ENCODE measurements at regions not wholly inside any gene's neighbourhood (a gene's known extent, or its start where the extent isn't known, plus 50 kb on each side); places are given as distances from the start of the nearest gene placed in this dataset.
"Not testable (repeated sequence)": the region's sequence is repeated elsewhere in the genome, so short reads cannot be mapped to it uniquely, and the experiment has no call there.

DNA sequence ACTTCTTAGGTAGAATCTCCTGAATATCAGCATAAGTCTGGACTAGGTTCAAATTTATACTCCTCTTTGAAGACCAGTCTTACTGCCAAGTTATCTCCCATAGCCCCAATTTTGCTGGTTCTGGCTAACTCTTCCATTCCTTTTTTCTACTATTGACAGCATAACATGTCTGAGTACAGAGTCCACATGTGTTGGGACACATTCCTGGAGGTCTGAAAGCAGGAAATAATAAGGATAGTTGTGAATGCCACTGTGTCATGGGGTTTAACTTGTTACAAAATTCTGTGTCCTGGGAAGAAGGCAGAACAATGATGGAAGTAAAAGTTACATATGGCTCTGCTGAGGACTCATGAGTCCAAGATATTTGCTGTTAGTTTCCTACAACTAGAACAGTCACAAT lies 57.4 kb upstream of the ZBTB20 start:
- no peak for FAIRE-seq
- no peak for DNase-seq (ENCODE audit: low spot score)

DNA sequence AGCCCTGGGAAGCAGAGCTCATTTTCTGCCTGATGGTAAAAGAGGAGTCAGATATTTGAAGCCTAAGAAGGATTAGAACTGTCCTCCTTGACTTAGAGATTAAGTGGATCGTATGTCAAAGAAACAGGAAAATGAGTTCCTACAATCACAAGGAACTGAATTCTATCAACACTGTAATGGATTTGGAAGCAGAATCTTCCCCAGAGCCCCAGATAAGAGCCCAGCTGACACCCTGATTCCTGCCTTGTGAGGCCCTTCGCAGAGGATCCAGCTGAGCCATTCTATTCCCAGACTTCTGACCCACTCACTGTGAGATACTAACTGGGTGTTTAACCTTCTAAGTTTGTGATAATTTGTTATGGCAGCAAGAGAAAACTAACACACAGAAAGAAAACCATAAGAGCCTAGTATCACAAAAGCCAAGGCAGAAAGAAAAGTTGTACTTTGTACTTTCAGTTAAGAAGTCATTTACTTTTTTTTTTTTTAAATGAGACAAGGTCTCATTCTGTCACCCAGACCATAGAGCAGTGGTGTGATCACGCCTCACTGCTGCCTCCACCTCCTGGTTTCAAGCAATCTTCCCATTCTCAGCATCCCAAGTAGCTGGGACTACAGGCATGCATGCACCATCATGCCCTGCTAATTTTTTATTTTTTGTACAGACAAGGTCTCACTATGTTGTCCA lies 61.1 kb upstream of the ZBTB20 start:
- no peak for DNase-seq (ENCODE audit: low spot score)

DNA sequence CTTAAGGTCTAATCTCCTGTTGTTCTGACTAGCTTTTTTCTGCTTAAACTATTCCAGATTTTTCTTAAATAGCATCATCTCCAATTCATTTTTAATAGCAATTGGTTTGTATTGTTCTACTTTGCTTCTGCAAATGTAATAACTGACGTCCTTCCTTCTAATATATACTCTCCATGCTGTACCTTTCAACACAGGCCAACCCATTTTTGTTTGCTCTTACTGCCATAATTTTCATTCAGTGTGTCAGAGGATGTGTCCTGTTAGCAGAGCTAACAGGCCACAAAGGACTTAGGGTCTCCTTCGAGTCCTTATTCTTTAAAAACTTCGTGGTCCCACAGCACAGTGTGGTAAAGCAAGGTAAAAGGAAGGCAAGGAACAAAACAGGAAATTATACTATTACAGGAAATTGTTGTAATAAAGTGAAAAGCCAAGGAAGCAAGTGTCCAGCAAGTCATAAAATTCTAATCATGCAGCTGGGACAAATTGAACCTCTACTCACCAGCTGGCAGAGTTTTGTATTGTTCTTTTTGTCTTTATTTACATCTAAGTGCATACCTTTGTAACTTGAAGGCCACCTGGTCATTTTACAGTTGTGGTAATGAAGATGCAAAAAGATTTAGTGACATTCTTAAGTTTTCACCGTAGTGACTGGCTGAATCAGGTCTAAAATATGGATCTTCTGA lies 64.9 kb upstream of the ZBTB20 start:
- FAIRE-seq, result no peak
- no peak for DNase-seq (ENCODE audit: low spot score)

More for the DNA sequence above, 61.1 kb upstream of the ZBTB20 start:
- no peak for FAIRE-seq

DNA sequence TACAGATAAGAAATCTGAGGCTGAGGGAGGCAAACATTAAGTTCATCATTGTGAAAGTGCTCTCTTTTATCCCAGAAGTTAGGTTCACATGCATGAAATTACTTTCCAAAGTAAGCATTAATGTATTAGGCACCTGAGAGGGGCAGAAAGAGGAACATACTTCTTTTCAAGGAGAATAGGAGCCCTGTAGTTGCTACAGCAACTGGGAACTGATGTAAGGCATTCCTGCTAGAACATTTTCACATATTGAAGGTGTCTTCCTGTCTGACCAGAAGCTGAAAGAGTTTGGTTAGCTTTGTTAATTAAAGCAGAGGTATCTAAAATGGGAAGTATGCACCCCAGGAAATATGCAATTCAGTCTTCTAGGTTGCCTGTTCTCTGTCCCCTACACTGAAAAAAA lies 65.5 kb upstream of the ZBTB20 start:
- DNase-seq (ENCODE audit: low spot score) (no peak), FAIRE-seq (no peak)

DNA sequence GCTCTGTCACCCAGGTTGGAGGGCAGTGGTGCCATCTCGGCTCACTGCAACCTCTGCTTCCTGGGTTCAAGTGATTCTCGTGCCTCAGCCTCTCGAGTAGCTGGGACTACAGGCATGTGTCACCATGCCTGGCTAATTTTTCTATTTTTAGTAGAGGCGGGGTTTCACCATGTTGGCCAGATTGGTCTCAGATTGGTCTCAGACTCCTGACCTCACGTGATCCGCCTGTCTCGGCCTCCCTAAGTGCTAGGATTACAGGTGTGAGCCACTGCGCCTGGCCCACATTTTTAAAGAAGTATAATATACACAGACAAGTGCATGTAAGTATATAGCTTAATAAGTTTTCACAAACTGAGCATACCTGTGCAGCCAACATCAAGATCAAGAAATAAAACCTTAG lies 66.0 kb upstream of the ZBTB20 start:
- not testable (repeated sequence) for DNase-seq (ENCODE audit: low spot score); FAIRE-seq

DNA sequence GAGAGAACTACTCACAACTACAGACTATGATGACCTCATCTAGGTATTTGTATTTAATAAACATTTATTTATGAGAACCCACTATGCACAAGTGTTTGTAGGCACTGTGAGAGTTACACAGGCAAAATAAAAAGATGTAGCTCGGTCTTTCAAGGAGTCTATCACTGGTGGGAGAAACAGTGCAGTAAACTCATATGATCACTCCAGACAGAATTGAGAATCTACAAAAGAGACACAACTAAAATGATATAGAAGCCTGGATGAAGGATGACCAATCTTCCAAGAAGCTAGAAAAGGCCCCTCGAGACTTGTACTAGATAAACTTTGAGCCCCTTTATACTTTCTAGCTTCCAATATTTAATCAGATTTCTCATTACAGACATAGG lies 70.2 kb upstream of the ZBTB20 start:
- DNase-seq (ENCODE audit: low spot score) (no peak), FAIRE-seq (no peak)

DNA sequence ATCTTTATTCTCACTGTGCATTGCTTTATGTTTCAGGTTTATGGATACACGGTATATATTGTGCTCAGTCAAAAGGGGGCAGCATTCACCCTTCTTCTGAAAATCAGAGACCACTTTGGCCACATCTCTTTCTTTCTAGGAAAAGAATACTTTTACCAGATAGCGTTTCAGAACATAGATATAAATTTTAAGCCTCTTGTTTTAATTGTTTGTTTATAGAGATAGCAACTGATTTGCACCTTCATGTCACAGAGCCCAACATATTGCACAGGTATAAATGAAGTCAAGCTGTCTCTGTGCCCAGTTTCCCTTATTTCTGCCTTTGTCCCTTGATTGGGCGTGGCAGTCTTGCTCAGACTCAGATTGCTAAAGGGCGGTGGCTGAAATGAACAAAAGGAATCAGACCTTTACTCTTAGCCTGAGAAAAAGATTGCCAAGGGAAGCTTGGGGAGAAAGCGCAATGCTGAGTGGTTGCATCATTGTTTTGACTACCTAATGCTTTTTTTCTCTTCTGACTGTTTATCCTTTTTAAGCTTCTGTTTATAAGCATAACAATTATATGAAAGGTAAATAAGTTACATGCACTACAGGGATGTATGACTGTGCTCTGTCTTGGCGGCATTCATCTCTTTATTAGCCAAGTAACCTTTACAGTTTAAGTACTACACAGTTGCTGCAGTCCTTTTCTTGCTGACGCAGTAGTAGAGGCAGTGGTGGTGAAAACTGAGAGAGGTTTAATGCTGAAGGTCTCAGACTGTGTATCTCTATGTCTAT lies 70.8 kb upstream of the ZBTB20 start:
- FAIRE-seq (peak; percentile 77), DNase-seq (ENCODE audit: low spot score) (peak; percentile 40)

DNA sequence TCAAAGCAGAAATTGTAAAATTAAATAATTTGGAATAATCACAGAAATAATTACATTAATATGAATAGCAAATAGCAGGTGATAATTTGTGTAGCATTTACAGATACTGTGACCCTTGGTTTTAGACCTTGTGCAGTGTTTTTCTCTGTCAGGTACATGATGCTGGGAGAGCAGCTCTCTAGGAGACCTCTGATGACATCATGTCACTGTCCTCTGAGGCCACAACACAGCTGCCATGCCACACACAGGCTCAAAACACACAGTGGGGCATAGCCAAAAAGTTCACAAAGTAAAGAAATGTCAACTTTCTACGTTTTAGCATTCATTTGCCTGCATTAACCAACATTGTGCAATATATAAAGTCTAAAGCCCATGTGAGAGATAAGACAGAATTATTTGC lies 71.8 kb upstream of the ZBTB20 start:
- DNase-seq (ENCODE audit: low spot score) (no peak), FAIRE-seq (no peak)

DNA sequence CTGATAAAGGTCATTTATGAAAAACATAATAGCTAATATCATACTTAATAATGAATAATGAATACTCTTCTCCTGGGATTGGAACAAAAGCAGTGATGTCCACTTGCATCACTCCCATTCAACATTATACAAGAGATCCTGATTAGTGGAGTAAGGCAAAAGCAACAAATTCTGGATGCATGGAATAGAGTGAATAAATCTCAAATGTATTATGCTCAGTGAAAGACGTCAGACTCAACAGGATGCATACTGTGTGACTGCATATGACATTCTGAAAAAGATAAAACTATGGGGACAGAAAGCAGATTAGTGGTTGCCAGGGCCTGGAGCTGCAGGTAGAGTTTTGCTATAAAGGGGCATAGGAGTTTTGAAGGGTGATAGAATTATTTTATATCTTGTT lies 77.6 kb upstream of the ZBTB20 start:
- DNase-seq (ENCODE audit: low spot score) (no peak), FAIRE-seq (no peak)

DNA sequence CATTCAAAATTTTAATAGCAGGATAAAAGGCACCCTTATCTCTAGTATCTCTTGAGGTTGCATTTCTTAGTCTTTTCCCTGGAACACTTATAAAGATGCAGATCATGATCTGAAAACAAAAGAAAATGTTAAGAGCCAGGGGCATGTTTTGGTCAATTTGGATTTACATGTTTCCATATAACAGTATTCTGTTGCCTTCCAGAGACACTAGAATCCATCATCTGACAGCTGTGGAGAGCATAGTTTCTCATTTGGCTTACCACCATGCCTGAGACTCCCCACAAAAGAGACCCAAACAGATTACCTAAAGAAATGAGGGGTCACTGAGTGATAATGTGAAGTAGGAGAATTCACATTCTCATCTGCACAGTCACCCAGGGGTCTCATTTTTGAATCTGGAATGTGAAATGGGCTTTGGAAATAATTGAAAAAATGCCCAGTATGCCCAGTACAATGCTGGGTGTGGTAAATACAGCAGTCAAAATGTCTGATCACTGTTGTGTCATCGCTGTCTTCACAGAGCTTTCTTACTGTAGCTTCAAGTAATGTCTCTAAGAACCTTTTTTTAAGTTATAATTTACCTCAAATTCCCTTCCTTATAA lies 79.9 kb upstream of the ZBTB20 start:
- FAIRE-seq (no peak), DNase-seq (ENCODE audit: low spot score) (no peak)

DNA sequence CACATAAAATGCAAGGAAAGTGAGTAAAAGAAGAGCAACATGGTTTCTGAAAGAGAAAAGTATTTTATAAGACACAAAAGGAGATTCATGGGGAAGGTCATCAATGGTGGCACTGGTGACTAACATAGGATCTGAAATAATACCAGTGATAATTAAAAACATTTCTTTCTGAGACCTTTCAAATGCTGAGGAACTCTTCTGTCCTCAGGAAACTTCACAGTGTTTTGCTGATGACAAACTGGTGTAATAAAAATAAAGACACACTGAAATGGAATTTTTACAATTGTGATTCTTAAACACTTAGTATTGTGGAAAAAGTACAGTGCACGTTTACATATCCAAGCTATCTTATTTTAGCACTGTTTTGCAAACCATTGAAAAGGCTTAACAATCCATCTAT lies 80.4 kb upstream of the ZBTB20 start:
- FAIRE-seq (no peak), DNase-seq (ENCODE audit: low spot score) (no peak)

DNA sequence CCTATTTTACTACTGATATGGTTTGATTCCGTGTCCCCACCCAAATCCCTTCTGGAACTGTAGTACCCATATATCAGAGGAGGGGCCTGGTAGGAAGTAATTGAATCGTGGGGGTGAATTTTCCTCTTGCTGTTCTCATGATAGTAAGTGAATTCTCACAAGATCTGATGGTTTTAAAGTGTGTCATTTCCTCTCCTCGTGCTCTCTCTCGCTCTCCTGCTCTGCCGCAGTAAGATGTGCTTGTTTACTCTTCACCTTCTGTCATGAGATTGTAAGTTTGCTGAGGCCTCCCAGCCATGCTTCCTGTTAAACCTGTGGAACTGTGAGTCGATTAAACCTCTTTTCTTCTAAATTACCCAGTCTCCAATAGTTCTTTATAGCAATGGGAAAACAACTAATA lies 81.2 kb upstream of the ZBTB20 start:
- DNase-seq (ENCODE audit: low spot score) (no peak), FAIRE-seq (no peak)

DNA sequence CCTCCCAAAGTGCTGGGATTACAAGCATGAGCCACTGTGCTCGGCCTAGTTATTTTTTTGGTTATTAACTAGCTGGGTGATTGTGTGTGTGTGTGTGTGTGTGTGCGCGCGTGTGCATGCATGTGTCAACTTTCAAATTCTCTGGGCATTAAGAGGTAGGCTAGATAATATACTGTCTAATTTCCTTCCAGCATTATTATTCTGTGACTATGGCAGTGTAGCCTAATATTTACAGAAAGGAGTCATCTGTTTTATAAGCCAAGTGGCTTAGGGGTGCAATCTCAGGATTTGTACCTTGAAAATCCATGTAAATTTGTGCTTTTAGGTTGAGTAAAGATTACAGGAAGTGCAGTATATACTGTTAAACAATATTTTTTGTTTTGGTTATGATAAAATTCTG lies 85.1 kb upstream of the ZBTB20 start:
- FAIRE-seq (no peak), DNase-seq (ENCODE audit: low spot score) (no peak)

DNA sequence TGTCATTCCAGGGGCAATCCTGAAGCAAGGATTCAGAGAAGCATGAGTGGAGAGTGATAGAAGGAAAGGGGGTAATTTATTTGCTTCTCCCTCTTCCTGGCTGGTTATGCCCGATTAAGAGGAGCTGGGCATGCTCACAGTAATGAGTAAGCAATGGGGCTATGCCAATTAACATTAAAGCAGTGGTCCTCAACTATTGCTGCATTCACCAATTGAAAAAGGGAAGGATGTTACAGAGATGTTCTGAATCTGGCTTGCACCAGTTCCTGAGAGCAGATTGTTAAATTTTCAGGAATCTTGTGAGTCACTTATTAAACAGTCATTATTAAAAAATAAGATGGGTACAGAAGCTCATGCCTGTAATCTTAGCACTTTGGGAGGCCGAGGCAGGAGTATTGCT lies 85.9 kb upstream of the ZBTB20 start:
- FAIRE-seq (no peak), DNase-seq (ENCODE audit: low spot score) (no peak)

DNA sequence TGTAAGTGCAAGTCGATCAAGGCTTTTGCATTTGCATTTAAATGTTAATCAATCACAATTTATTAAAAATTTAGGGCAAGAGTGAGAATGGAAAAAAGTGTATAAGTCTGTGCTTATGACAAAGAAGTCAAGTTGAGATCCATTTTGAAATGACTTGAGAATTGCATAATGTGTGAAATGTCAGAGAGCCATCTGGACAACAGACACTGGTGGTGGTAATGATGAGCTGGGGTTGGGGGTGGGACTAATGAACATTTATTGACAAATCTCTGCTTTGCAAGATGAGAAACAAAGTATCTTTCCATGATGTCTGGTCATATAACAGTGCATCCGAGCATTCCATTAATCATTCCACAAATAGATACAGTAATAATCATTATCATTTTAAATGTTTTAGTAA lies 89.4 kb upstream of the ZBTB20 start:
- FAIRE-seq (no peak), DNase-seq (ENCODE audit: low spot score) (no peak)

DNA sequence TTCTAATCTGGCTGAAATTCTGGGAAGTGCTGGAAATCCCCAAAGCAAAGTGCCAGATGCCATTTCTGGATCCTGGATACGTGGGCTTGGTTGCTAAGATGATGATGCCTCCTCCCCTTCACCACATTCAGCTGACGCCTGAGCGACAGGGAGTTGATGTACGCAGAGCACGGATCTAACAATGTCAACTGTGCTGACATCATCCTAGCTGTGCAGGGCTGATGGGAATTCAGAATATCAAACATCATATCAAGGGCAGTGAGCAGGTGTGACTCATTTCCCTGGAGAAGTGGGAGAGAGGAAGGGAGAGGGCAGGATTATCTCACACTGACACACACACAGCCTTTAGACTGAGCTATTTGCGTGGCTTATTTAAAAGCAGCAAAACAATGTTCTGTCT lies 92.6 kb upstream of the ZBTB20 start:
- FAIRE-seq (peak; percentile 100), DNase-seq (ENCODE audit: low spot score) (peak; percentile 89)

DNA sequence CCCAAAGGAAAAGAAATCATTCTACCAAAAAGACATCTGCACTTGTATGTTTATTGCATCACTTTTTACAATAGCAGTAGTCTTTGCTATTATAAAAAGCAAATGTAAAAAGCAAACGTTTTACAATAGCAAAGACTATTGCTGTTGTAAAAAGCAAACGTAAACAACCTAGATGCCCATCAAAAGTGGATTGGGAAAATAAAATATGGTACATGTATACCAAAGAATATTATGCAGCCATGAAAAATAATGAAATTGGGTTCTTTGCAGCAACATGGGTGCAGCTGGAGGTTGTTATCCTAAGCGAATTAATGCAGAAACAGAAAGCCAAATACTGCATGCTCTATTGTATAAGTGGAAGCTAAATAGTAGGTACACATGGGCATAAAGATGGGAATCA lies 97.3 kb upstream of the ZBTB20 start:
- FAIRE-seq, result no peak
- no peak for DNase-seq (ENCODE audit: low spot score)

DNA sequence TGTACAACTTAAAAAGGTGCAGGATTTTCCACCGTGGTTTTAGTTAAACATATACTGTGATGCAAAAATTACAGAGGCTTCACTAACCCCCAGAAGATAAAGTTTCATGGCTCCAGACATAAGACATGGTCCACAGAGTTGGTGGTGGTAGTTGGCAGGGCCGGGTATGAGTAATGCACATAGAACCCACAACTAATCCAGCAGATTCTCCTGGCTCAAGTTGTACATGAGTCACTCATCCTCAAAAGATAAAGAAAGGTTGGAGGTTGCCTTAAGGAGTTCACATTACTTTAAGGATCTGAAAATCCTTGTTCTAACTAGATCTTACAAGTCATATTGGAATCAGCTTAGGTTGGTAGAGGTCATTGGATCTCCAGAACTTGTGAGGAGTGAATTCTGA lies 98.3 kb upstream of the ZBTB20 start:
- DNase-seq (ENCODE audit: low spot score) (peak; percentile 88), FAIRE-seq (peak; percentile 32)

DNA sequence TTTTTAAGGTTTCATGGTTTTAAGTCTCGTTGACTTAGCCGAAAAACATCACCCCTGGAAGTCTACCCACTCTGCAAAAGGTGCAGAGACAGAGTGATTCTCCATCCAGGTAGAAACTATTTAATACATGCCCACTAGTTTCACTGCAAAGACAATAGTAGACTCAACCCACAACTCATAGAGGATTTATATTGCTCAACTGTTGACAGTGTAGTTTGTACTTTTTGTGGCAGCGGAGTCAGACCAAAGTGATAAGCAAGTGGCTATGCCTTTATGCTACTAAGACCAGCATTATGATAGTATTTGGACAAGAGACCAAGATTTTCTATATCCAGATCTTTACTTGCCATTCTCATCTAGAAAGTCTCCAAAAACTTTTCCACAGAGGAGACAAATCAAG lies 98.8 kb upstream of the ZBTB20 start:
- DNase-seq (ENCODE audit: low spot score), result peak; percentile 11
- FAIRE-seq, result no peak

DNA sequence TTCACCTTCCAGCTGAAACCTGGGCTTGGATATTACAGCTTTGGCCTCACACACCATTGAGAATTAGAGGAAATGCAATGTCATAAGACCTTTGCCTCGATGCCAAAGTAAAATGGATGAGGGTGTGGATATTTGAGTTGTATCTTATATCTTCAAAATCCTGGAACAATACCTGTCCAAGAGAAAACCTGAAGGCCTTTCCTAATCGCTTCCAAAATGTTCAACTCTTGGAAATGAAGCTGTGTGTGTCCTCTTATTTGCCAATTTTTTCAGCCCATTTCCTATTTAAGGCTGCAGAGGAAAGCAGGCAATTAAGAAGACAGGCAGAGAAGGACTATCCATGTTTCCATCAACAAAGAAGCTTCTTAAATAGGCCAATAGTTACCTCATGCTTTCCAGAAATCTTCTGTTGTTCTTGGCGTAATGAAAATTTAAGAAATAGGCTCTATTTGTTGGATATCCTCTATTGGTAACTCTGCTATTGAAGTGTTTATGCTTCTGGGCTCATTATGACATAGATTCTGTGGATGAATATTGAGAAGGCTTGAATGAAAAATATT lies 99.5 kb upstream of the ZBTB20 start:
- no peak for FAIRE-seq
- no peak for DNase-seq (ENCODE audit: low spot score)

DNA sequence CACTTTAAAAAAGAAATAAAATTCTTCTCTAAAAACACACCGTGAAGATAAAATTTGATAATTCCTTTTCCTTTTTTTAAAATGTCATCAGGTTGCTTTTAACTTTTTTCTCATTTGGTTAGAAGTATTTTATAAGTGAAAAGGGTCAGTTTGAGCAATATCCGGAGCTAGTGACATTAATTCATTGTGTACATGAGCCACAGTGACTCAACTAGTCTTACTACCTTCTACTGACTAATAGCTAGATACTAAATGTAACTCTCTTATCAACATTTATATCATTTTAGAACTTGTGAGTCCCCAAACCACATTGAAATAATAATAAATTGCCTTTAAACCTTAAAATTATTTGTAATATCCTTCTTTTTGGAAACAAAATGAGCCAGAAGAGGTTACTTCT lies 101.2 kb upstream of the ZBTB20 start:
- no peak for DNase-seq (ENCODE audit: low spot score)
- no peak for FAIRE-seq

DNA sequence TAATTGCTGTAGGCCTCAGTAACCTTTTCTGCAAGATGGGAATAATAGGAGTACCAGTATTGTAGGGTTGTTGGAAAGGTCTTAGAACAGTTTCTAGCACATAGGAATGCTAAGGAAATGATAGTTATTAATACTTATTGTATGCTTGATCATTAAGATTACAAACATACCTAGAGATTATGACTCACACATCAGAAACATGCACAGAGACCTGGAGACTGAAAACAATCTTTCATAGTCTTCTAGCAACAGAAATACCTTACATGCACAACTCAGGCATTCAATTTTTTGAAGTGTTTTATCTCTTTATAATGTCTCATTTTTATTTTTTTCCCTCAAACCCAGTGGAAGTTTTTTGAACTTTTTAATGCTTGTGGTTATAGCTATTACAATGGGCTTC lies 104.4 kb upstream of the ZBTB20 start:
- FAIRE-seq (no peak), DNase-seq (ENCODE audit: low spot score) (no peak)
